WTC11 (cell line): ENCODE measurements at regions not wholly inside any gene's neighbourhood (a gene's known extent, or its start where the extent isn't known, plus 50 kb on each side); places are given as distances from the start of the nearest gene placed in this dataset.

Experiments
- ATAC-seq: fragments of 200-7000 bp; cut with Tn5 transposase; 2 replicates; pipeline ENCODE4 v1.10.0; 2021; ENCODE audit warnings: mild to moderate bottlenecking, moderate library complexity
- CTCF ChIA-PET: fragments of 300-600 bp; sonication (Branson Sonifier 250); formaldehyde crosslinking; loops from one replicate; lab custom pipeline; 2021; ENCODE audit warnings: antibody characterized with exemption; lab: Charles Lee
- POLR2A ChIA-PET: fragments of 350-600 bp; sonication (Branson Sonifier 250); formaldehyde crosslinking; loops from one replicate; lab custom pipeline; 2021; ENCODE audit warnings: antibody characterized with exemption; lab: Charles Lee
- DNase-seq: peaks from one replicate; pipeline ENCODE4 v3.0.0; 2021; ENCODE audit warnings: low spot score
- H3K27ac Mint-ChIP-seq: 2 replicates; pipeline ENCODE4 v1.8.0; 2021; ENCODE audit warnings: mixed read lengths
- H3K27me3 Mint-ChIP-seq: 2 replicates; pipeline ENCODE4 v1.8.0; 2021; ENCODE audit warnings: low read depth, mild to moderate bottlenecking, moderate library complexity, mixed read lengths
- H3K36me3 Mint-ChIP-seq: 2 replicates; pipeline ENCODE4 v1.8.0; 2021; ENCODE audit warnings: mixed read lengths
- H3K4me1 Mint-ChIP-seq: 2 replicates; pipeline ENCODE4 v1.8.0; 2022; ENCODE audit warnings: mixed read lengths
- H3K4me3 Mint-ChIP-seq: 2 replicates; pipeline ENCODE4 v1.8.0; 2021; ENCODE audit warnings: mild to moderate bottlenecking, moderate library complexity, mixed read lengths
- H3K9me3 Mint-ChIP-seq: 2 replicates; pipeline ENCODE4 v1.8.0; 2021; ENCODE audit warnings: mixed read lengths
- AR ChIP-seq: fragments of 250-450 bp; sonication (Bioruptor Pico); IDR thresholded peaks from 2 replicates; pipeline ENCODE4 v1.9.0; 2021; ENCODE audit warnings: mild to moderate bottlenecking
- ERG ChIP-seq: fragments of 250-450 bp; sonication (Bioruptor Pico); IDR thresholded peaks from 2 replicates; pipeline ENCODE4 v1.8.0; 2021; ENCODE audit warnings: mild to moderate bottlenecking
- HMGXB4 ChIP-seq: sonication (generic); formaldehyde crosslinking; IDR thresholded peaks from 2 replicates; pipeline ENCODE4 v1.8.1; 2023; ENCODE audit warnings: mild to moderate bottlenecking, moderate library complexity, missing genetic modification reagents
- JUN ChIP-seq: sonication (generic); formaldehyde crosslinking; IDR thresholded peaks from 2 replicates; pipeline ENCODE4 v1.8.0; 2023; ENCODE audit warnings: mild to moderate bottlenecking, missing genetic modification reagents
- OVOL2 ChIP-seq: fragments of 250-450 bp; sonication (Bioruptor Pico); IDR thresholded peaks from 2 replicates; pipeline ENCODE4 v1.9.0; 2021; ENCODE audit warnings: mild to moderate bottlenecking, borderline replicate concordance
- RORB ChIP-seq: fragments of 250-450 bp; sonication (Bioruptor Pico); IDR thresholded peaks from 2 replicates; pipeline ENCODE4 v1.9.0; 2021; ENCODE audit warnings: mild to moderate bottlenecking
- SMAD3 ChIP-seq: sonication (generic); formaldehyde crosslinking; IDR thresholded peaks from 2 replicates; pipeline ENCODE4 v1.8.0; 2022; ENCODE audit warnings: missing genetic modification reagents, mild to moderate bottlenecking, borderline replicate concordance
- ZNF232 ChIP-seq: sonication (generic); formaldehyde crosslinking; IDR thresholded peaks from 2 replicates; pipeline ENCODE4 v1.8.0; 2022; ENCODE audit warnings: mild to moderate bottlenecking, missing genetic modification reagents
- TF ChIP-seq, protein P1 (sequence below): sonication (generic); formaldehyde crosslinking; IDR thresholded peaks from 2 replicates; pipeline ENCODE4 v1.8.1; 2022; ENCODE audit warnings: mild to moderate bottlenecking, moderate library complexity, missing genetic modification reagents
- TF ChIP-seq, protein P2 (sequence below): sonication (generic); formaldehyde crosslinking; IDR thresholded peaks from 2 replicates; pipeline ENCODE4 v1.8.0; 2023; ENCODE audit warnings: missing genetic modification reagents, mild to moderate bottlenecking, borderline replicate concordance
- TF ChIP-seq, protein P3 (sequence below): sonication (generic); formaldehyde crosslinking; IDR thresholded peaks from 2 replicates; pipeline ENCODE4 v1.8.1; 2022; ENCODE audit warnings: mild to moderate bottlenecking, missing genetic modification reagents, moderate library complexity, borderline replicate concordance
- TF ChIP-seq, protein P4 (sequence below): sonication (generic); formaldehyde crosslinking; IDR thresholded peaks from 2 replicates; pipeline ENCODE4 v1.8.1; 2023; ENCODE audit warnings: mild to moderate bottlenecking, missing genetic modification reagents

GRCh38 chr3:145427355-145427754, 733.6 kb downstream of the PLOD2 start:
- ChIA-PET POLR2A (no interaction called here), CTCF (no interaction called here)
- H3K27ac Mint-ChIP-seq: no peak overlapping the region
- no peak overlapping the region for H3K4me3 Mint-ChIP-seq
- H3K27me3 Mint-ChIP-seq: no peaks in the 10 kb centered on the region
- no peak for TF ChIP-seq SMAD3
- no peak for TF ChIP-seq ERG (CRISPR knock-in tag)
- TF ChIP-seq AR (CRISPR knock-in tag): no peak
- TF ChIP-seq, protein P1, sequence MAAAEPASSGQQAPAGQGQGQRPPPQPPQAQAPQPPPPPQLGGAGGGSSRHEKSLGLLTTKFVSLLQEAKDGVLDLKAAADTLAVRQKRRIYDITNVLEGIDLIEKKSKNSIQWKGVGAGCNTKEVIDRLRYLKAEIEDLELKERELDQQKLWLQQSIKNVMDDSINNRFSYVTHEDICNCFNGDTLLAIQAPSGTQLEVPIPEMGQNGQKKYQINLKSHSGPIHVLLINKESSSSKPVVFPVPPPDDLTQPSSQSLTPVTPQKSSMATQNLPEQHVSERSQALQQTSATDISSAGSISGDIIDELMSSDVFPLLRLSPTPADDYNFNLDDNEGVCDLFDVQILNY (CRISPR knock-in tag): no peak
- TF ChIP-seq ZNF232 (CRISPR knock-in tag): no peak
- TF ChIP-seq, protein P2, sequence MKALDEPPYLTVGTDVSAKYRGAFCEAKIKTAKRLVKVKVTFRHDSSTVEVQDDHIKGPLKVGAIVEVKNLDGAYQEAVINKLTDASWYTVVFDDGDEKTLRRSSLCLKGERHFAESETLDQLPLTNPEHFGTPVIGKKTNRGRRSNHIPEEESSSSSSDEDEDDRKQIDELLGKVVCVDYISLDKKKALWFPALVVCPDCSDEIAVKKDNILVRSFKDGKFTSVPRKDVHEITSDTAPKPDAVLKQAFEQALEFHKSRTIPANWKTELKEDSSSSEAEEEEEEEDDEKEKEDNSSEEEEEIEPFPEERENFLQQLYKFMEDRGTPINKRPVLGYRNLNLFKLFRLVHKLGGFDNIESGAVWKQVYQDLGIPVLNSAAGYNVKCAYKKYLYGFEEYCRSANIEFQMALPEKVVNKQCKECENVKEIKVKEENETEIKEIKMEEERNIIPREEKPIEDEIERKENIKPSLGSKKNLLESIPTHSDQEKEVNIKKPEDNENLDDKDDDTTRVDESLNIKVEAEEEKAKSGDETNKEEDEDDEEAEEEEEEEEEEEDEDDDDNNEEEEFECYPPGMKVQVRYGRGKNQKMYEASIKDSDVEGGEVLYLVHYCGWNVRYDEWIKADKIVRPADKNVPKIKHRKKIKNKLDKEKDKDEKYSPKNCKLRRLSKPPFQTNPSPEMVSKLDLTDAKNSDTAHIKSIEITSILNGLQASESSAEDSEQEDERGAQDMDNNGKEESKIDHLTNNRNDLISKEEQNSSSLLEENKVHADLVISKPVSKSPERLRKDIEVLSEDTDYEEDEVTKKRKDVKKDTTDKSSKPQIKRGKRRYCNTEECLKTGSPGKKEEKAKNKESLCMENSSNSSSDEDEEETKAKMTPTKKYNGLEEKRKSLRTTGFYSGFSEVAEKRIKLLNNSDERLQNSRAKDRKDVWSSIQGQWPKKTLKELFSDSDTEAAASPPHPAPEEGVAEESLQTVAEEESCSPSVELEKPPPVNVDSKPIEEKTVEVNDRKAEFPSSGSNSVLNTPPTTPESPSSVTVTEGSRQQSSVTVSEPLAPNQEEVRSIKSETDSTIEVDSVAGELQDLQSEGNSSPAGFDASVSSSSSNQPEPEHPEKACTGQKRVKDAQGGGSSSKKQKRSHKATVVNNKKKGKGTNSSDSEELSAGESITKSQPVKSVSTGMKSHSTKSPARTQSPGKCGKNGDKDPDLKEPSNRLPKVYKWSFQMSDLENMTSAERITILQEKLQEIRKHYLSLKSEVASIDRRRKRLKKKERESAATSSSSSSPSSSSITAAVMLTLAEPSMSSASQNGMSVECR (CRISPR knock-in tag): no peak
- TF ChIP-seq, protein P3, sequence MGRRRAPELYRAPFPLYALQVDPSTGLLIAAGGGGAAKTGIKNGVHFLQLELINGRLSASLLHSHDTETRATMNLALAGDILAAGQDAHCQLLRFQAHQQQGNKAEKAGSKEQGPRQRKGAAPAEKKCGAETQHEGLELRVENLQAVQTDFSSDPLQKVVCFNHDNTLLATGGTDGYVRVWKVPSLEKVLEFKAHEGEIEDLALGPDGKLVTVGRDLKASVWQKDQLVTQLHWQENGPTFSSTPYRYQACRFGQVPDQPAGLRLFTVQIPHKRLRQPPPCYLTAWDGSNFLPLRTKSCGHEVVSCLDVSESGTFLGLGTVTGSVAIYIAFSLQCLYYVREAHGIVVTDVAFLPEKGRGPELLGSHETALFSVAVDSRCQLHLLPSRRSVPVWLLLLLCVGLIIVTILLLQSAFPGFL (CRISPR knock-in tag): no peak
- TF ChIP-seq, protein P4, sequence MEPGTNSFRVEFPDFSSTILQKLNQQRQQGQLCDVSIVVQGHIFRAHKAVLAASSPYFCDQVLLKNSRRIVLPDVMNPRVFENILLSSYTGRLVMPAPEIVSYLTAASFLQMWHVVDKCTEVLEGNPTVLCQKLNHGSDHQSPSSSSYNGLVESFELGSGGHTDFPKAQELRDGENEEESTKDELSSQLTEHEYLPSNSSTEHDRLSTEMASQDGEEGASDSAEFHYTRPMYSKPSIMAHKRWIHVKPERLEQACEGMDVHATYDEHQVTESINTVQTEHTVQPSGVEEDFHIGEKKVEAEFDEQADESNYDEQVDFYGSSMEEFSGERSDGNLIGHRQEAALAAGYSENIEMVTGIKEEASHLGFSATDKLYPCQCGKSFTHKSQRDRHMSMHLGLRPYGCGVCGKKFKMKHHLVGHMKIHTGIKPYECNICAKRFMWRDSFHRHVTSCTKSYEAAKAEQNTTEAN (CRISPR knock-in tag): no peak
- TF ChIP-seq HMGXB4 (CRISPR knock-in tag): no peak
- TF ChIP-seq JUN (CRISPR knock-in tag): no peak
- TF ChIP-seq RORB (CRISPR knock-in tag): no peak
- no peak for TF ChIP-seq OVOL2 (CRISPR knock-in tag)
- DNase-seq (no peak), ATAC-seq (no peak)
- H3K36me3 Mint-ChIP-seq: no peaks in the 10 kb centered on the region
- no peaks in the 10 kb centered on the region for H3K9me3 Mint-ChIP-seq
- no peaks in the 10 kb centered on the region for H3K4me1 Mint-ChIP-seq
